ENCODE measurements at regions not wholly inside any gene's neighbourhood (a gene's known extent, or its start where the extent isn't known, plus 50 kb on each side); places are given as distances from the start of the nearest gene placed in this dataset.

- H4K5ac ChIP-seq (ENCODE audit: insufficient read length, low read depth, low read length): no peak overlapping the region
- ChIA-PET POLR2A (ENCODE audit: partially characterized antibody) (no interaction called here), CTCF (ENCODE audit: partially characterized antibody) (interaction anchor here (1.0 to 2.3 kb wide), 5 partner anchors 11 to 202 kb away, joined by 3 to 14 read pairs (median 5); no protein-coding TSS in a partner anchor)
- H2AK5ac ChIP-seq (ENCODE audit: low read depth, low read length): no peak overlapping the region
- no peak overlapping the region for H3K56ac ChIP-seq (replicated peaks; ENCODE audit: insufficient read length, low read depth, low read length)
- H3K27ac ChIP-seq (ENCODE audit: low read depth, low read length): no peak overlapping the region
- no peak for FAIRE-seq
- H3K27me3 ChIP-seq (replicated peaks in 1 of 4; ENCODE audit: control insufficient read depth in 3 of 4, extremely low read depth in 1 of 4, insufficient read depth in 3 of 4, low read length in 3 of 4): no peaks in the 10 kb centered on the region
- H3K79me1 ChIP-seq (ENCODE audit: low read depth, low read length): no peaks in the 10 kb centered on the region
- H2BK12ac ChIP-seq (ENCODE audit: low read depth, low read length): no peak overlapping the region
- no peak overlapping the region; the same call in 1 of the 2 replicates for H4K8ac ChIP-seq (ENCODE audit: extremely low read depth, insufficient read depth, low read length)
- H3K9ac ChIP-seq (replicated peaks in 1 of 4; ENCODE audit: extremely low read depth in 1 of 4, low read depth in 3 of 4, low read length in 3 of 4): no peak overlapping the region
- no peak overlapping the region for H3K23ac ChIP-seq (ENCODE audit: insufficient read length)
- H3K4me2 ChIP-seq (ENCODE audit: insufficient read depth in 1 of 2, low read depth in 2 of 2, low read length in 2 of 2): no peak overlapping the region
- no peaks in the 10 kb centered on the region for H3K9me3 ChIP-seq (ENCODE audit: insufficient read depth in 2 of 2, low read depth in 1 of 2, low read length in 1 of 2)
- TF ChIP-seq GABPA (IDR thresholded peaks at IDR 0.05; ENCODE audit: borderline replicate concordance, insufficient read depth, low read length) (no peak), KDM1A (IDR thresholded peaks at IDR 0.05; ENCODE audit: borderline replicate concordance, low read length) (no peak), TCF12 (IDR thresholded peaks at IDR 0.05; ENCODE audit: low read depth, low read length) (no peak), JUN (IDR thresholded peaks at IDR 0.05; ENCODE audit: low read depth, low read length) (no peak), POLR2AphosphoS5 (IDR thresholded peaks at IDR 0.05; ENCODE audit: low read depth, low read length) (no peak), CTBP2 (IDR thresholded peaks at IDR 0.05; ENCODE audit: borderline replicate concordance, insufficient read depth, insufficient read length, low read length) (no peak), KDM4A (IDR thresholded peaks at IDR 0.05; ENCODE audit: low read depth, low read length, severe bottlenecking) (no peak)
- H2BK5ac ChIP-seq (ENCODE audit: low read depth, low read length): no peak overlapping the region
- DNase-seq (ENCODE audit: low read depth in 1 of 2, low spot score in 2 of 2): no peak
- no peak overlapping the region for H2BK120ac ChIP-seq (replicated peaks; ENCODE audit: low read depth, low read length)
- H2BK20ac ChIP-seq (ENCODE audit: low read length): no peak overlapping the region
- H3K36me3 ChIP-seq (ENCODE audit: control insufficient read depth in 2 of 4, insufficient read depth in 4 of 4, low read length in 3 of 4): no peaks in the 10 kb centered on the region
- H2AFZ ChIP-seq (ENCODE audit: low read length): no peak overlapping the region
- H3K4ac ChIP-seq (replicated peaks; ENCODE audit: insufficient read length, low read depth, low read length): no peak overlapping the region
- H3K4me3 ChIP-seq (ENCODE audit: extremely low read depth in 1 of 4, insufficient read depth in 2 of 4, low read depth in 3 of 4, low read length in 4 of 4): no peak overlapping the region
- no peak overlapping the region for H3K14ac ChIP-seq (ENCODE audit: insufficient read length)
- H4K20me1 ChIP-seq (replicated peaks in 1 of 2; ENCODE audit: control insufficient read depth in 1 of 2, insufficient read depth in 2 of 2, low read length in 2 of 2): no peaks in the 10 kb centered on the region
- H3K18ac ChIP-seq (ENCODE audit: extremely low read depth, low read length): no peak overlapping the region
- H3K79me2 ChIP-seq (ENCODE audit: control insufficient read depth in 1 of 2, insufficient read depth in 2 of 2, low read length in 2 of 2): no peaks in the 10 kb centered on the region
- H2BK15ac ChIP-seq (ENCODE audit: low read length): no peak overlapping the region
- H4K91ac ChIP-seq (replicated peaks; ENCODE audit: insufficient read length, low read length): no peak overlapping the region
- H3K23me2 ChIP-seq (ENCODE audit: low read depth, low read length): no peaks in the 10 kb centered on the region
- no peaks in the 10 kb centered on the region for H3K4me1 ChIP-seq (replicated peaks in 1 of 4; ENCODE audit: control insufficient read depth in 3 of 4, insufficient read depth in 4 of 4, low read length in 3 of 4)
- WGBS, 2 experiments (ENCODE audit: extremely low coverage in 1 of 2, insufficient coverage in 1 of 2, insufficient read length in 1 of 2, insufficient replicate concordance in 2 of 2, low coverage in 1 of 2, low lambda C conversion rate in 2 of 2, missing lambda C conversion rate in 1 of 2): 89% methylated on average over 3 of the region's 3 CpGs; no CpG with 5 or more reads in 1 of the 2 experiments
Measured at GRCh38 chr2:88252111-88252510, 82.0 kb downstream of the THNSL2 start.

Measured in H1 (cell line).